GM19455 (cell line): ENCODE measurements at regions not wholly inside any gene's neighbourhood (a gene's known extent, or its start where the extent isn't known, plus 50 kb on each side); places are given as distances from the start of the nearest gene placed in this dataset.

Experiments used
- ATAC-seq: cut with Tn5 transposase; IDR thresholded peaks from one replicate; pipeline ENCODE4 v1.9.1; 2021; ENCODE audit not compliant: unreplicated experiment

GRCh38 chr1:4033713-4034112 lies 133.6 kb upstream of the C1orf174 start:
- ATAC-seq, result no peak

DNA sequence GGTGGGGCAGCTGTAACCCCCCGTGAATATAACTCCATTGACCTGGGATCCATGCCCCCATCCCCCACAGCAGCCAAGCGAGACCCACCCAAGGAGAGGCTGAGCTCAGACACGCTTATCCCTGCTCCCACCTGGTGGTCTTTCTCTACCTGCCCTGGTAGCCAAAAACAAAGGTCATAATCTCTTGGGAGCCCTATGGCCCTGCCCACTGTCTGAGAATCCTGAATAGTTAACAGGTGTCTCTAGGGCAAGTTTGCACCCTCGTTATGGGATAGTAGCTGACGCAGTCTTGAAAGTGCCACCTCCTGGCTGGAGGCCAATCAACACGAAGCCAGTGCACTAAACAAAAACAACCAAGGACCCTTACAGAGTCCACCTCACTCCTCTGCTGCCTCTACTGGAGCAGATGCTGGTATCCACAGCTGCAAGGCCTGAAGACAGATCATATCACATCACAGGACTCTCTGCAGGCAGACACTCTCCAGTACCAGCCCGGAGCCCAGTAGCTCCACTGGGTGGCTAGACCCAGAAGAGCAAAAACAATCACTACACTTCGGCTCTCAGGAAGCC lies 134.3 kb upstream of the C1orf174 start:
- no peak for ATAC-seq

- no peak for ATAC-seq
Observed at GRCh38 chr1:4044967-4045366, 144.9 kb upstream of the C1orf174 start.

- ATAC-seq, result no peak
Observed at GRCh38 chr1:4045397-4046010, 145.4 kb upstream of the C1orf174 start.

DNA sequence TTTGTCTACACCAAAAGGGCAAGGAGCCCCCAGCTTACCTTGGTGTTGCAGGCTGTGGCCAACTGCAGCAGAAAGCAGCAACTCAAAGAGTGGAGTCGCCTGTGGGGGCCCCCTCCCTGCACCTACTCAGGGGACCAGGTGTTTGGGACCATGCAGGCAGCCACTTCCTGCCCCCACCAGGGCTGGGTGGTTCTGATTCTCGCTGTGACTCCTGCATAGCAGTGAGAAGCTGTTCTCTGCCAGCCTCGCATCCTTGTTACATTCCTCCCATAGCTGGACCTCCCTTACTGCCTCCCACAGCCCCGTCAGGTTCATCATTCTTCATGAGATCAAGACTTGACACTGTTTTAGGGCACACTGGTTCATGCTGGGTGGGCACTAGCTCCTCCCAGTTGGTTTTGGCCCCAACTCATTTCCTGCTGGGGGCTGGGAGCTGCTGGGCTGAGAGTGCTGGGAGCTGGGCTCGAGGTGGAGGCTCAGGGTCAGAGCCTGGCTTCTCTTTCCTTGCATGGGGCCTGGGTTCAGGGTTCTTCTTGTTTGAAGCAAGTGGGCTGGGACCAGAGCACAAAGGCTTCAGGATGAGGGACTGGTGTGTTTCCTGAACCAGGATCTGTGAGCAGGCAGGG lies 146.9 kb upstream of the C1orf174 start:
- no peak for ATAC-seq

GRCh38 chr1:4047666-4048065 lies 147.6 kb upstream of the C1orf174 start:
- ATAC-seq, result no peak

- no peak for ATAC-seq
Observed at GRCh38 chr1:4048076-4048475, 148.0 kb upstream of the C1orf174 start.

GRCh38 chr1:4048921-4049320 lies 148.8 kb upstream of the C1orf174 start:
- no peak for ATAC-seq

- no peak for ATAC-seq
Observed at GRCh38 chr1:4050998-4051397, 150.9 kb upstream of the C1orf174 start.

- ATAC-seq, result no peak
Observed at GRCh38 chr1:4052657-4053056, 152.6 kb upstream of the C1orf174 start.

- no peak for ATAC-seq
Observed at GRCh38 chr1:4053160-4053748, 153.2 kb upstream of the C1orf174 start.

- no peak for ATAC-seq
Observed at GRCh38 chr1:4053774-4054173, 153.7 kb upstream of the C1orf174 start.

DNA sequence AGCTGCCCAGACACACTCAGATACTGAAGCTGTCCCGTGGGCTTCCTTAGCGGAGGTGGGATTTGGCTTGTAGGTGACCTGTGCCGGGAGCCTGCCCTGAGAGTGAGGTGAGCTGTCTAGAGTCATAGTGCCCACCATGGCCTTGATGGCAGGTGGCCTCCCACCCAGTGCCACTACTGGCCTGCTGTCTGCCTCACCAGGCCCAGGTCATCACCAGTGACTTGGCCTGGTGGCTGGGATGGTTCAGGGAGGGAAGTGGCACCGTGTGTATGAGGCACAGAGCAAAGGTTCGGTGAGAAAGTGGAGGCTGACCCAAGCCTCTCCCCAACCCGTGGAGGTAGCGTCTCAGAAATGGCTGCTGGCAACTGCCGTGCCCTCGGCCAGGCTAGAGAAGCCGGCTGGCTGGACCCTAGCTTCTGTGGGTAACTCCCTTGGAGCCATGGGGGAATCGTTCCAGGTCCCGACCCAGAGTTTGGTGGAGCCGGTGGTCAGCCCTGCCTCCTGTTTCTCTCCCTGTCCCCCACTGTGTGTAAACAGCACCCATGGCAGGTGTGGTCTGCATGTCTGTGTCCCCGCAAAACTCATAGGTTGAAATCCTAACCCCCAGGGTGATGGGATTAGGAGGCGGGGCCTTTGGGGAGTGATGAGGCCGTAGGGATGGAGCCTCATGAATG lies 155.4 kb upstream of the C1orf174 start:
- no peak for ATAC-seq

DNA sequence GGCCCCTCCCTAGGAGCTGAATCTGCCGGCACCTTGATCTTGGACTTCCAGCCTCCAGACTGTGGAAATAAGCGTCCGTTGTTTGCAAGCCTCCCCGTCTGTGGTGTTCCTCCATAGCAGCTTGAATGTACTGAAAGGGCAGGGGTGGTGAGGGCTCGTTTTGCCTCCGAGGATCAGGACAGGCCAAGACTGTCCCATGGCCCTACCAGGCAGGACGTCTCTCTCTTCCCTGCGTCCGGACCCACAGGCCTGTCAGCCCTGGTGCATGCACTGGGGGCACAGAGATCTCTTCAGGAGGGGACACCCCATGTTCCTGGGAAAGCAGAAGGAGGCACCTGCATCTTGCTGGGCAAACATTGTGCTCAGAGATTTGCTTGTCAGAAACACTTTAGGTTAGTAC lies 156.3 kb upstream of the C1orf174 start:
- ATAC-seq, result no peak

DNA sequence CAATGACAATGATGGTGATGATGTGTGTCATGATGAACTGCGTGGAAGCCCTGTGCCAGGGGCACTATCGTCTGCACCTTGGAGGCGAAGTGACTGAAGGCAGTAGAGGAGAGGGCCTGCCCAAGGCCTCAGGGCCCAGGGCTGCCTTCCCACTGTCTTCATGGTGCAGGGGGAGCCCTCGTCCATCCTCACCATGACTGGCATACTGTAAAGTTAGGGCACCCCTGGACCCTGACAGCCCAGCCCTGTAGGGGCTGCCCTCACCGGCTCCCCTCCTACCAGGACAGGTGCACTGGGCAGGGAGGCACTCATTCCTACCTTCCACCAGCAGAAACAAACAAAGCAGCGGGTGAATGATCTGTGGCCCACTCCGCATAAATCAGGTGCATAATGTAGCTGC lies 156.9 kb upstream of the C1orf174 start:
- ATAC-seq, result no peak

GRCh38 chr1:4057603-4058002 lies 157.5 kb upstream of the C1orf174 start:
- no peak for ATAC-seq

- no peak for ATAC-seq
Observed at GRCh38 chr1:4058122-4058521, 158.1 kb upstream of the C1orf174 start.

GRCh38 chr1:4058706-4059105 lies 158.6 kb upstream of the C1orf174 start:
- no peak for ATAC-seq

DNA sequence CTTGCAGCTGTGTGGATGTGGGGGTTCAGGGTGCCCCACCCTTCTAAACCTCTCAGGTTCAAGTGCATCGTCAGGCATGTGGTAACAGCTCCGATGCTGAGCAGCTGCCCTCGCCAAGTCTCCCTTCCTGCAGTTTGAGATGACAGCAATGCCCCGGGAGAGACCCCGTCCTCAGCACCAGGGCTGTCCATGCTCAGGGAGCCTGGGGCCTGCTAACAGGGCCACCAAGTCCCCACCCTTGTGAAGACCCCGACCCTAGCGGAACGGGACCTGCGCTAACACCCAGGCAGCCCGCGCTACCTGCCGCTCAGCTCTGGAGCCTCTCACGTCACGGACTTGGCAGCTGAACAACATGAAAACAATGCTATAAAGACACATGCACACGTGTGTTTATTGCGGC lies 159.2 kb upstream of the C1orf174 start:
- ATAC-seq, result no peak

- ATAC-seq, result no peak
Observed at GRCh38 chr1:4060850-4061249, 160.8 kb upstream of the C1orf174 start.

DNA sequence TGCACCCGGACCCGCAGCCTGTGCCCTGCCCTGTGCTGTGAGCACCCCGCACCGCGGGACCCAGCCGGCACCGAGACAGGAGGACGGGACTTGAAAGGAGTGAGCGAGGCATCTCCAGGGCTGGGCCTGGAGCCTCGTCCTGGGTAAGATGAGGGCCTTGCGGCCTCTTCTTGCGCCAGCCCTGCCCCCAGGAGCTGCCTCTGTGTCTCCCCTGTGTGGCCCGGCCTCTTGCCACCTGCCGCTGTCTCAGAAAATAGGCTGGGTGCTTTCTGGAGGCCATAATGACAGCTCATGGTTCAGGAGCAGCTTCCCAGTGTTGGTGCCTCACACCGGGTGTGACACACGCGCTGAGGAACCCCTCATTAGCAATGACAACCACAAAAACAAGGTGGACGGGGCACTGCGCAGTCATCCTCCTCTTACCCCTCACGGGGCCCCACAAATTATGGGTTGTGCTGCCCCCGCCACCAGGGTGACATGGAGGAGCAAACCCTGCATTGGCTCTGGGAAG lies 161.5 kb upstream of the C1orf174 start:
- no peak for ATAC-seq

DNA sequence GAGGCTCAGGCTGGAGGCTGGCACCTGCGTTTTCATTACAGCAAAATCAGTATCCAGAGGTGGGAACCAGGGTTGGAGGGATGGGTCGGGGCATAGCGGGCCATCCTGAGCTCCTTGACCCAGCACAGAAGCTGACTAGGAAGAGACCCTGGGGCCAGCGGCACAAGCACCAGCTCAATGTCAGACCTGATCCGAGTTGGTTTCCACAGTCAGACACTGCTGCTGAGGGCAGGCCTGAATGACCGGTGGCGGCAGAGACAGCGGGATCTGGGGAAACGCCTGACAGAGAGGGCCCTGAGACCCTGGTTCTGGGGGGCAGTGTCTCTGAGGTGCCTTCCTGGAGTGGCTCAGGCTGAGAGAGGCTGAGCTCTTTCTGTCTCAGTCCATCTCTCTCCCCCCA lies 162.0 kb upstream of the C1orf174 start:
- ATAC-seq, result no peak
